NCI-H510A (cell line): ENCODE measurements at regions not wholly inside any gene's neighbourhood (a gene's known extent, or its start where the extent isn't known, plus 50 kb on each side); places are given as distances from the start of the nearest gene placed in this dataset.

ENCODE experiments used
- DNase-seq: peaks from one replicate; lab custom pipeline; 2025; lab: John Stamatoyannopoulos, UW

DNA sequence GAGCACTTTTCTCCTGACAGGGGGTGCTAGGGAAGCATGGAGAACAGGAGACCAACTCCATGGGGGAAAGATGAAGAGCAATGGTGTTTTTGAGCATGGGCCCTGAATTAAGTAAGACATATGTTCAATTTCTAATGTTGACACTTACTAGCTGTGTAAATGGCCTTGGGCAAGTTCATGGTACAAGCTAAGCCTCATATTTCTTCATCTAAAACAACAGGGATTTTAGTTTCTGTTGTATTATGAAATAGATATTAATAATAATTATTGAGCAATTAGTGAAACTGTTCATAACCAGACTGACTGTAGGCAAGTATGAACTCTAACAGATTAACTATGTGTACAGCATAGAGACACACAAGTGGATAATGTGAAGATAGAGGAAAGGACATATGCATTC, 515.0 kb upstream of the FAT1 start:
- no peak for DNase-seq

GRCh38 chr4:187251896-187252295, 528.2 kb upstream of the FAT1 start:
- no peak for DNase-seq

- DNase-seq = no peak
These were observed 533.2 kb upstream of the FAT1 start for GRCh38 chr4:187256897-187257296.

- DNase-seq = no peak
These were observed 535.2 kb upstream of the FAT1 start for GRCh38 chr4:187258651-187259401.

DNA sequence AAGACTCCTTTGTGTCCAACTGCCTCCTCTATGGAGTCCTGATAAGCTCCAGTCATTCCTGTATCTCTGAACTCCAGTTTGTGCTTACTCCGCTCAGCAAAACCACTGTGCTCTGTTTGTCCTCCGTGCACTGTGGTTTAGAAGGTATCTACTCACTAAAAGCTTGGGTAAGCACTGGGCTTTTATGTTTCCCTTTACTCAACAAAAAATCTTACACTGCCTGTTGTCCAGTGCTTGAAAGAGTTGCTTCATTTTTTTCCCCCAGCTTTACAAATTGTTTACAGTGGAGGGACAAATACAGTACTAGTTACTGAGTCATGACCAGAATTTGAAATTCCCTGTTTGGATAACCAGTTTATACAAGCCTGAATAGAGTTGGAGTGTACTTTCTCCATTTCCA, 545.3 kb upstream of the FAT1 start:
- no peak for DNase-seq

GRCh38 chr4:187270154-187270553, 546.5 kb upstream of the FAT1 start:
- no peak for DNase-seq

DNA sequence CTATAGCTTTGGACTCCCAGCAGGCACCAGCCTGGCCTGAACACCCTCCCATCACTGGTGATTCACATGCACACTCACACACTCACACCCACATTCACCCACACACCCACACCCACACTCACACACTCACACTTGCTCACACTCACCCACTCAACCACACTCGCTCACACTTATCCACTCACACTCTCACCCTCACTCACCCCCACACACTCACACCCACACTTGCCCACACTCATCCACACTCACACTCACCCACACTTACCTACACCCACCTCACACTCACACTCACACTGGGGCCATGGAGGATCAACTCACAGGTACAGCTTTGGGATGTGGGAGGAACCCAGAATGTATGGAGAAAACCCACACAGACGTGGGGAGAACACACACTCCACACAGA, 548.2 kb upstream of the FAT1 start:
- no peak for DNase-seq

DNA sequence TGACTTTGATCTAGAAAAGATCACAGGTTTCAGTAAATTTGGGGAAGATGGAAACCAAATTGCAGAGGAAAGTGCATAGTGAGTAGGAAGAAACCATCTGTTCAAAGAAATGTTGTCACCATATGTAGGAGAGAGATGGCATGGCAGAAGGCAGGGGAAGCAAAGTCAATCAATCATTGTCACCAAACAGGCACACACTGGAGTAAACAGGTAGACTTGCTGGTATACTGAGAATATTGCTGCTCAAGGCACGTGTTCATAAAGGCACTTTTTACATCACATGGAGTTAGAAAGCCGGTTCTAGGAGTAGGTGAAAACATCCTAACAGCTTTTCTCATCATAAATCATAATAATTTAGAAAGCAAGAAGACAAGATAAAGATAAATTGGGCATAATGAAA, 550.5 kb upstream of the FAT1 start:
- DNase-seq = no peak

DNA sequence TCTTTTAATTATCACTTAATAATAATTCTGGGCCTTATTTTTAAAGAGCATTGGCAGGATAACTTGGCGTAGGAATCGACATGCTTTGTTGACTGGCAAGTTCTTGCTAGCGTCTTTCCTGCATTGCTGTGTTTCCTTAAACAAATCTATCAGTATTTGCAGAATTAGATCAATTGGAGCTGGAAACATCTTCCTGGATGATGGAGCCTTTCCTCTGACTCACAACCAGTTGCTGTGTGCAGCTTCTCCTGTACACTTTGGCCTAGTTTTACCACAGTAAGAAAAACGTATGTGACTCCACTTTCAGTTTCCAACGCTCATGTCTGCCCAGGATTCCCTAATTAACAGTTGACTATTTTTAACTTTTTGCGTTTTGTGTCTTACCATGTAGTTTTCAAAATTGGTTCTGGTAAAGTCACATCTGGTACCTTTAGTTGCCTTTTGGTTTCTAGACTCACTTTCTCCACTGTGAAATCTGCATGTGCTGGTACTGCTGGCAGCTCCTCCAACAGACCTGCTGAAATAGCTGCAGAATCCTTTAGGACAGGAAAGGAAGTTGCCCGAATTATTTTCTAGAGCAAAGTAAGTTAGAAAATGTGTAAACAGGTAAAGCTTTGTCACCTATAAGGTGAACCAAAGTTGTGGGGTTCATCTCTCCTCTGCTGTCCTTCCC, 553.2 kb upstream of the FAT1 start:
- DNase-seq = no peak

DNA sequence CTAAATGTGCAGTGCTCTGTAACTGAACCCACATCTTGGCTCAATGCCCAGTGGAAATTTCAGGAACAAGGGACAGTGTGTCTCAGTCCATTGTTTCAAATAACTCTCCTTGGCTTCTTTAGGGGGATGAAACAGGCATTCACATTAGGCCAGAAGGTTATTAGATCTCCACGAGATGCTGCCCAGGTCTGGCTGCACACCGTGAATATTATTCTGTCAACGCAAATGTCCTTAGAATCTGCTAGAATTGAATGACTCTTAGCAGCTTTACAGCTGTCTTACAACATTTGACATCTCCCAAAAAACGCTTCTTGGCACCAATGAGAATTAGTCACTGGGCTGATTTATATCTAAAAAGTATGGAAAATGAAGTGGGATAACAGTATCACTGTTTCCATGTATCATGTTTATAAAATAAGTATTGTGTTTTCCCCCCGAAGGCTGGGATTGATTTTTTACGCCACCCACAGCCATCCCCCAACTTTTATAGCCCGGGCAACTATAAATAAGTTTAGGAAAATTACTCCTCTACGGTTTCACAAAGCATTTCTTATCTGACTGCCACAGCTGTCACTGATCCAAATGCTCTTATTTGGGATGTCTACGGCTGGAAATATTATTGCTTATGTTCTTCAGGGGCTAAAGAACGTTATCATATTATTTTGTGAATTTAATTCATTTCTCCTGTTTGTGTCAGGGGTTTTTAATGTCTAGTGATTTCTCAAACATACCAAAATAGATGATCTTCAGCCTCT, 559.7 kb upstream of the FAT1 start:
- no peak for DNase-seq

- DNase-seq = no peak
These were observed 562.9 kb upstream of the FAT1 start for GRCh38 chr4:187286525-187286924.

- no peak for DNase-seq
These were observed 565.7 kb upstream of the FAT1 start for GRCh38 chr4:187289371-187289770.

GRCh38 chr4:187294861-187295260, 571.2 kb upstream of the FAT1 start:
- DNase-seq = no peak

- DNase-seq = no peak
These were observed 578.3 kb upstream of the FAT1 start for GRCh38 chr4:187301923-187302322.

DNA sequence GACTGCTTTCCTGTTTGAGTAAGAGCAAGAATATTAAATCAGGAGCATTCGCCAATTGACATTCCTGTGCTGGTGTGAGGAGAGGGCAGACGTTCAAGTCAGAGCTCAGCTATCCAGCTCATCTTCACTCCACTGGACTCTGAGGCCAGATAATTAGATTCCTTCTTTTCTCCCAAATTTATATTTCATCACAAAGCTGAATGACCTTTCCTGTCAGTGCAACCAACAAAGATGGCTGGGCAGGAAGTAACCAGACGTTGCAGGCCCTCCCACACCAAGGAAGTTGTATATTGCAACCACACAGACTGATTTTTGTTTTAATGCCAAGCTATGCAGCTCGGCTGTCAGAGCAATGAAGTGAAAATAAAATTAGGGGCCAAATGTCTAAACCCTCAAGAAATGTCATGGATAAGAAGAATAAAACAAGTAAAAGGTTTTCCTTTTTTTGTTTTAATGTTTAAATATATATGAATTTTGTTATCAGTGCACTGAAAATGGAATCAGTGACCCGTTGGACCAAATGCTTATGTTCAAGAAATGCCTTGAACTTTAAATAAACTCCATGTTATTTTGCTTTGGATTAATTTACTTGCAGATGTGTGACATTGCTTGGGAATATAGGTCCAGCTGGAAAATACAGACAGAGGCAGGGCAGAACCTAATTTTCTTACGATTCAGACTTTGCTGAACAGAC, 578.9 kb upstream of the FAT1 start:
- no peak for DNase-seq

DNA sequence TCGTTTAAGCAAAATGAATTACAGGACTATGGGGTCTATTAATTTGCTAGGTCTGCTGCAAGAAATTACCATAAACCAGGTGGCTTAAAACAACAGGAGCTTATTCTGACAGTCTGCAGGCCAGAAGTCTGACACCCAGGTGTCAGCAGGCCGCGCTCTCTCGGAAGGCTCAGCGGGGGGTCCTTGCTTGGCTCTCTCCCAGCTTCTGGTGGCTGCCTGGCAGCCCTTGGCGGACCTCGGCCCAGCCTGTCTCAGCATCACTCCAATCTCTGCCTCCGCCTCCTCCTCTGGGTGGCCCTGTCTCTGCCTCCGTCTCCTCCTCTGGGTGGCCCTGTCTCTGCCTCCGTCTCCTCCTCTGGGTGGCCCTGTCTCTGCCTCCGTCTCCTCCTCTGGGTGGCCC, 580.5 kb upstream of the FAT1 start:
- DNase-seq = no peak

- no peak for DNase-seq
These were observed 583.5 kb upstream of the FAT1 start for GRCh38 chr4:187307131-187307530.

DNA sequence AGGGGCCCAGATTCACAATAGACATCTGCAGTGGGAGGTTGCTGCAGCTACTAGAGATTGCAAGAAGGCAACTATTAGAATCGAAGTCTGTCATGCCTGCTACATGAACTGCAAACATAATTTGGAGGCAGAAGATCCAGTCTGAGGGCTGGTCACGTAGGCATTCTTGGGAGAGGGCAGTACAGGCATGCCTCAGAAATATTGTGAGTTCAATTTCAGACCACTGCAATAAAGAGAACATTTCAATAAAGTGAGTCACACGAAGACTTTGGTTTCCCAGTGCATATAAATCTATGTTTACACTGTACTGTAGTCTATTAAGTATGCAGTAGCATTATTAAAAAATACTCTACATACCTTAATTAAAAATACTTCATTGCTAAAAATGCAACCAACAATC, 585.8 kb upstream of the FAT1 start:
- no peak for DNase-seq

GRCh38 chr4:187312299-187312698, 588.6 kb upstream of the FAT1 start:
- no peak for DNase-seq

DNA sequence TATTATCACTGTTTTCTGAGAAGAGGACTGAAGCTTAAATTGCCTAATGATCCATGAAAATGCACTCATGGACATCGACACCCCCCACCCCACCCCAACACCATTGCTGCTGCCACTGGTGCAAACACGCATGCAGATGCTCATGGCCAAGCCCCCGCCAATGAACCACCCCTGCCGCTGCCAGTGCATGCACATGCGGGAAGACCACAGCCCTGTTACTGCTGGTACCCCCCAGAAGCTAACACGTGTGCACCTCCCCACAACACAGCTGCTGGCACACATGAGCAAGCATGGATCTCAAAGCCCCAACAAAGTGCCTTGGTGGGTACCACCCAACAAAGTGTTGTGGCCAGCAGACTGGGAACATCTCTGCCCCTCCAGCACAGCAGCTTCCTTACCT, 594.1 kb upstream of the FAT1 start:
- no peak for DNase-seq

- no peak for DNase-seq
These were observed 598.1 kb upstream of the FAT1 start for GRCh38 chr4:187321711-187322110.

- DNase-seq = no peak
These were observed 608.5 kb upstream of the FAT1 start for GRCh38 chr4:187332141-187332540.

DNA sequence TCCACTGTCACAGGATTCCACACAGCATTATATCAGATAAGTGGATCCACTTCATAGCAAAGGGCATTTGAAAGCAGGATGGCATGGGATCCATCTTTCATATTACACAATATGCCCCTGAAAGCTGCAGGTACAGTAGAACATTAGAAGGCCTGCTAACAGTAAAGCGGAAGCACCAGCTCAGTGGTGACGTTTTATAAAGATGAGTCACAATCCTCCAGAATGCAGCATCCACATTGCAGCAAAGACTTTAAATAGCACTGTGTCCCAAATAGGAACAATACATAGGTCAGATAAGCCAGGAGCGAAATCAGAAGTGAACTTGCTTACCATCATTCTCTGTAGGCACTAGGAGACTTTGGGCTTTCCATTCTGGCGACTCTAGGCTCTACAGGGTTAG, 609.5 kb upstream of the FAT1 start:
- no peak for DNase-seq
